HG03354 (cell line): ENCODE measurements at regions not wholly inside any gene's neighbourhood (a gene's known extent, or its start where the extent isn't known, plus 50 kb on each side); places are given as distances from the start of the nearest gene placed in this dataset.

Source experiments
- ATAC-seq: cut with Tn5 transposase; IDR thresholded peaks from one replicate; pipeline ENCODE4 v1.9.1; 2021; ENCODE audit warnings: mild to moderate bottlenecking; ENCODE audit not compliant: unreplicated experiment, poor library complexity, severe bottlenecking

DNA sequence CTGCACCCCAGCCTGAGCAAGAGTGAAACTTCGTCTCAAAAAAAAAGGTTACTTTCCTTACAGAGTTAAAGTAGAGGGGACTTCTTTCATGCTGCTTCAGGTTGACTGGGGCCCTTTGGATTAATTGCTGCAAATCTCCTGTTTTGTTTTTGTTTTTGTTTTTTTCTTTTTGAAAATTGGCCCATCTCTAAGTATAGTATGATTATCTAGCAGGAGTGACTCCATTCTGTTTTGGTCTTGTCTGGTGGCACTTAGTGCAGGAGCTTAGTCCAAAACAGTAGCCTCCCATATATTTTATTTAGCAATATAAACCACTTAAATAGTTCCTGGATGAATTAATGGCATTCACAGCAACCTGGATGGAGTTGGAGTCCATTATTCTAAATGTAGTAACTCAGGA, 113.0 kb downstream of the RPL22L1 start:
- ATAC-seq, result no peak

- no peak for ATAC-seq
Measured at GRCh38 chr3:170754311-170754693, 115.7 kb downstream of the RPL22L1 start.

DNA sequence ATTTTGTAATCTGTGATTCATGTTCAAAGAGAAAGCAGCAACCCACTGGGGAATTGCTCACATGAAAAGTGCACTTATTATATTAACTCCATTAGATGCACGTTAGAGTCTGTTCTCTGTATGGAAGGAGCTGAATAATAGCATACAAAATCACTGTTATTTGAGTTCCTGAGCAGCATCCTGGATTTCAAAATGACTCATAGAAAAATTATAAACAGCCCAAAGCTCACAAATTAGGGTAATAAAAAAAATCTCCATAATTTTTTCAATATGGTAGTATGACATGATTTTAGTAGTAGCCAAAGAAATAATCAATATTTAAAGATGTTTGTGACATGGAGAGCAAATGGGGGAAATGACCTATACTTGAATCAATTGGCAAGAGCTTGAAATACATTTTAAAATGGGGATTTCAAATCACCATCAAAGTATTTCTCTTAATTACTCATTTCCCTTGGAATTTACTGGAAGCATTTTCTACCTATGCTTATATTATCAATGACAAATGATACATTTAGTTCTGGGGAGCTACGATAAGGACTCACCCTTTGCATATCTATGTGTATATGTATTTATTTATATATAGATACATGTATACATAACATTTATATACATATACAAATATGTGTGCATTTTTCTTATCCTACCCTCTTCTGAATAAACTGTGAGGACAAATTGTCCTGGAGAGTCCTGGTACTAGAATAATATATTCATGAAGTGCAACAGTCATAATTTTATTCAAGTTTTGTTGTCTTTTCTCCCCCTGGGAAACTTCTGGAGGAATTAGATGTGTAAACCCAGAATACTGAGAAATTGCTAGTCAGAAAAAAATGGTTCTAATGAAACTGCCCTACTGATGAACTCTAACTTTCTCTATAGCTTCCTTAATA, 116.3 kb downstream of the RPL22L1 start:
- ATAC-seq, result no peak

DNA sequence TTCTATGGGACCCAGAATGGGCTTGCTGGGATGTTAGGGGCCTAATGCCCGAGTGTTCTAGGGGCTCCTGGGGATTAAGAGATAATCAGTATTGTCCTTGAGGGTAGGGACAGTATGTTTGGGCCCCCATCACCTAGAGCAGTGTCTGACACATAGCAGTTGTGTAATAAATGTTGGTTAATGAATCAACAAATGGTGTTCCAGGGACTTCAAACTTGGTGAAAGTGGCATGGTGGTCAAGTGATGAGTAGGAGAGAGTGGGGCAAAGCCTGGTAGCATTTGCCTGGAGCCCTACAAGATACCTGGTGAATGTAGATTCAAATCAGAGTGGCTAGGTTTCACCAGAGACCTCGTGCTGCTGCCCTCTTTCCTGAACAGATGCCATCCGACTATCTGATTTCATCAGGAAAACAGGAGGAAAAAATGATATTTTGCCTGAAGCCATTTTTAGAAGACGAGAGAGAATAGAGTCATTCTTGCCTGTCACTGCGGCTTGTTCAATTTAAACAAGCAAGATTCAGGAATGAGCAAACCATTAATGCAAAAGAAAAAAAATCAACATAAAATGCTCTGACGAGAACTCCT, 117.3 kb downstream of the RPL22L1 start:
- no peak for ATAC-seq

GRCh38 chr3:170751899-170752293, 118.1 kb downstream of the RPL22L1 start:
- ATAC-seq, result no peak

GRCh38 chr3:170751083-170751898, 118.7 kb downstream of the RPL22L1 start:
- ATAC-seq, result no peak

- no peak for ATAC-seq
Measured at GRCh38 chr3:170750478-170750830, 119.5 kb downstream of the RPL22L1 start.

GRCh38 chr3:170749765-170750477, 120.1 kb downstream of the RPL22L1 start:
- no peak for ATAC-seq

DNA sequence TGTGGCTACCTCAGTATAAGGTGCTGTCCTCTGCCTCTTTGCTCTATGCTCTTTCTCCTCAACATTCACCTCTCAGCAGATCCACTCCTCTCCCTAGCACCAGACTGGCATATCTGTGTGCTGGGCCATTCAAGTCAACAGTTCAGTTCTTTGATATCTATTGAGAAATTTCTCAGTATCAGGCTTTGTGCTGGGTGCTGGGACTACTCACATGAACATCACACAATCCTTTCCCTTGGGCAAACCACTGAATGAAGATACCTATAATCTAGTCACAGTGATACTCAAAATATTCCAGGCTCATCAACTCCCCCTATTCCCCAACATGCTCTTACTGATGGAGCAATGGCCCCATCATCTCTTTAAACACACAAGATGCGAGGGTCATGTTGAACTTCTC, 120.8 kb downstream of the RPL22L1 start:
- ATAC-seq, result no peak

GRCh38 chr3:170746175-170746942, 123.6 kb downstream of the RPL22L1 start:
- no peak for ATAC-seq

DNA sequence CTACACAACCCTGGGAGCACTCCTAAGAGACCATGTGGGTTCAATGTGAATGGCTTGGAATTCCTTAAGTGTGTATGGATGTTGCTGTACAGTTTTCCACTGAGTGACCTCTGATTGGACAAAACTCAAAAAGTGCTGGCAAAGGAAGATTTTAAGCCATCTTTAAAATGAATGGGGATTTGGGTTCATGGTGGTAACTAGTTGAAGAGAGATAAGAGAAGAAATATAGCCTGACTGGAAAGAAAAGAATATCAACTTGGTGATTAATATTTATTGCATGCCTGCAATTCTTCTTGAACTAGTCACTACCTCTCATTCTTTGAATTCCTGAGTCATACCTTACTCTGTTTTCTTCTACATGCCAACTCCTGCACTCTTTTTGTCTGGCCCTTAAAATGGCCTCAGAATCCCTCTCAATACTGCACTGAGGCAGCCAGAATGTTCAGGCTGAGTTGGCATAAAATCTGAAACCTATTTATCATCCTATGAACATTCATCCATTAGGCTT, 124.7 kb downstream of the RPL22L1 start:
- no peak for ATAC-seq

DNA sequence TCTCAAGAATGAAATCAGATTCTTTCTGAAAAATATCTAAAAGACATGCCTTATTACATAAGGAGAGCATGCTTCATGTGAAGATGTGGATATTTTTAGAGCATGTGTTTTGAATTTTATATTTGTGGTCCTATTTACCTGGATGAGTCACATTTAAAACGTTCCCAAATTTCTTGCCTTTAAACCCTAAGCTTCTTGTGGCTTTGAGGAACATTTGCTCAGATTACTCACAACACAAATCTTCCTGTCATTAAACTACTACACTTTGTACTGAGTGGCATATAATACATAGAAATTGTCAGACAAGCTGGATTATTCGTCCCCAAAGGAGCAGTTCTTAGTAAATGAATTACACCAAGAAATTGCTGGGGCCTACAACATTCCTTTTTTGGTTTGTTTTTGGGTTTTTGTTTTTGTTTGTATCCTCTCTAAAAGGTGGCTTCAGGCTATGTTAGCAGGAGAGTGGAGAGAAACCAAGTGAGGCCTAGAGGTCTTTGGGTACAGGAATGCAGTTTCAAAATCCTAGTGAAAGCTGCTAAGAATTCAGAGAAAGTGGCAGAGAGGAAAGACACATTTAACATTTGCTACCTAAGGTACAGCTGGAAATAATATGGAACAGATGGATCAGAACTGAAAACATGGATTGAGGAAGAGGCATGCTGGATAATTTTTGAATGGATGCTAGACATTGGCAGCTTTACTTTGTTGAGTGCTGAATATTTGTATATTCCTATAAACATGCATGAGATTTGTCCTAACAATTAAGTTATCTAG, 128.1 kb downstream of the RPL22L1 start:
- ATAC-seq, result no peak

GRCh38 chr3:170740726-170741591, 129.0 kb downstream of the RPL22L1 start:
- ATAC-seq, result no peak

GRCh38 chr3:170740285-170740684, 129.7 kb downstream of the RPL22L1 start:
- ATAC-seq, result no peak

- no peak for ATAC-seq
Measured at GRCh38 chr3:170739410-170739809, 130.6 kb downstream of the RPL22L1 start.

- no peak for ATAC-seq
Measured at GRCh38 chr3:170738766-170739165, 131.2 kb downstream of the RPL22L1 start.

GRCh38 chr3:170737498-170738162, 132.4 kb downstream of the RPL22L1 start:
- no peak for ATAC-seq
